Activated T-cell treated with anti-CD3 and anti-CD28 coated beads, Interleukin-2, amount 50 U/mL, for 48 hours (primary cell): ENCODE measurements at regions not wholly inside any gene's neighbourhood (a gene's known extent, or its start where the extent isn't known, plus 50 kb on each side); places are given as distances from the start of the nearest gene placed in this dataset.
"Not testable (repeated sequence)": the region's sequence is repeated elsewhere in the genome, so short reads cannot be mapped to it uniquely, and the experiment has no call there.

ENCODE experiments used
- DNase-seq, 2 experiments: peaks; one replicate each; pipeline ENCODE4 v3.0.0-alpha.2; 2020

DNA sequence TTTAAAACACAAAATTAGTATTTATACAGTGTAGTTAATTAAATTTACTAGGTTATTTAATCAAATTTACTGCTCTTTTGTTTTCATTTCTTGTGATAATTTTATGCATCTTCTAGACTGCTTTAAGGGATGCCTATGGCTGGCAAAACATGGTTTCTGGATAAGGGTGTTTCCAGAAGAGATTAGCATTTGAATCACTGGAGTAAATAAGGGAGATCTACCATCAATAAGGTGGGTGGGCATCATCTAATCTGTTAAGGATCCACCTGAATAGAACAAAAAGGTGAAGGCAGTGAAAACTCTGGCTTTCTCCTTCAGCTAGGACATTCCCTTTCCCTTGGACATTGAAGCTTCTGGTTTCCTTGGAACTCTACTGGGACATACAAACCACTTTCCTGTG is 146.2 kb upstream of the LAMA2 start:
- no peak for DNase-seq

DNA sequence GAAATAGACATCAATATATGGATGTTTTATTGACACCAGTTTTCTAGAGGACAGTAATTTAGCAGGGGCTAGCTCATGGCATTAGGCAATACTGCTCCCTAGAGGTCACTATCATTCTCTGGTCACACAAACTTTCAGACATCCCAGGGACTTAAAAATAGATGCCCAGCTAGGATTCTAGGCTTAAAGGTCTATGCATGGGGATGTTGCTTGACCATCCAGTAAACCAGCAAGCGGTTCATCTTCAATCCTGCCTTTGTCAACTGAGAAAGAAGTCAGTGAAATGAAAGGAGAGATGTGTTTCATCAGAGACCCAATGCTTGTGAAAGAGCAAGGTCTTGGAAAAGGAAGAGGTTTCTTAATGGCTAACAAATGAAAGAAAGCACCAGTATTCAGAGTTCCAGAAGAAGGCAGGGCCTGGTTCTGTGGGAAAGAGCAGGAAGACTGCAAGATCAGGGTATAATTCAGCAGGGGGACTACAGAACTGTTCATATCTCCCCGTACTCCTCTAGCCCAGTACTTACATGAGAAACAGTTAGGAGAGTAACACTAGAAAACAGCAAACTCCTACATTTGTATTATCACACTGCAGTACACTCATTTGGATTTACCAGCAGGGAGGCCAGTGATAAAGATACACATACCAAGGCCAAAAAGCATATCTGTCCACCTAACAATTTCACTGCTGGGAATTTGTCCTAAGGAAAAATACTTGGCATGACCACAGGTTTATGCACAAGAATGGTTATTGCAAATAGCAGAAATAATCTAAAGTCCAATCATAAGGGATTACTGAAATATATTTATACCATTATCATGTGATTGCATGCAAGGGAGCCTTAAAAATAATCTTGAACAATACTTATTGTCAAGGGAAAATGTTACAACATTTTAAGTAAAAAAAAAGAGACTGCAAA is 151.4 kb upstream of the LAMA2 start:
- DNase-seq = no peak

DNA sequence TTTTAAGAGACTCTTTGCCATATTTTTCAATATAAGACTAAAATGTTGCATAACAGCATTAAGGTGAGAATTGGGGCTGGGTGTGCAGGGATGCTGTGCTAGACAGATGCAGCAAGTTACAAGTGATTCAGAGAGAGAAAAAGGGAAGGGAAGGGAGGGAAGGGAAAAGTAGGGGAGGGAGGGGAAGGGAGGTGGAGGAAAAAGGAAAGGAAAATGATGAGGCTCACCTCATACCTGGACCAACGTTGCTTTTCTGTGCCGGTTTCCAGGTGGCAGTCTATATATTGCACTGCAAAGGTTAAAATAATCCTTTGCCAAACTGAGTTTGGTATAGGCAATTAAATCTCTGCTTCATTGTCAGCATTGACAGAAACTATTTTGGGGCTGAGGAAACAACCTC is 155.4 kb upstream of the LAMA2 start:
- no peak for DNase-seq

DNA sequence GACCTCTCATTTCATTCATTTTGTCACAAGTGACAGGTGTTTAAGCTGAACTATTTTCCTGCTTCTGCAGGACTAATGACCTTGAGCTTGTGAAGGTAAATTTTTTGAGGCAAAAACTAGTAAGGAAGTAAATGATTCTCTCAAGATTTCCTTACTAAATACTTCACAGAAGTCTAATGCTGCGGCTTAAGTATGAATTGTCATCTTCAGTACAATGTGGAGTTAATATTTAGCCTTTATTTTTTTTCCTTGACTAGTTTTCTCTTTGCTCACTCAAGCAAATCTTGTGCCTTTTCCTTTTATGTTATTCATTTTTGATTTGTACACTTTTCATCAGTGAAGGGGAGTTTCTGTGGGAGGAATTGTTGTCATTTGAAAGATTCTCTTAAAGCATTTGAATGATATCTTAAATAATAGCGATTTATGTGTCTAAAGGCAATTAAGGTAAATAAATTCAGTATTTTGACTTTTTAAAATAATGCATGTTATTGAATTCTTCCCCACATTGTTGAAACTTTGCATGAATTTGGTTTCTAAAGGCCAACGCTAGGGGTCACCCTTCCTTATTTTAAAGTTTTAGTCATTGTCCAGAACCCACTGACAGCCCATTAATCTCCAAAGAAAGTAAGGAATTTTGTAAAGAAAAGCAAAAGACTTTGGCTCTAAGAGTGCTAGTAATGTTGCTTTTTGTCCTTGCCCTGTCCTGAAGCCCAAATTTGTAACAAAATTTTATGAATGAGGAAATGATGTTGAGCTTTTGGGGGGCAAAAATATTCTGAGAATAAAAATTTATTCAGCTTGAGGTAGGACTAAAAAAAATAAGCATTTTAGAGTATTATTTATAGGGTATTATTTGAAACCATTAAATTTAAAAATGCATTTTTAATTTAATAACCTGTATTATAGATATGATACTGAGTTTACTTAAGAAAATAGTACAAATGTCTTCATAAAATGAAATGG is 157.4 kb upstream of the LAMA2 start:
- no peak for DNase-seq

DNA sequence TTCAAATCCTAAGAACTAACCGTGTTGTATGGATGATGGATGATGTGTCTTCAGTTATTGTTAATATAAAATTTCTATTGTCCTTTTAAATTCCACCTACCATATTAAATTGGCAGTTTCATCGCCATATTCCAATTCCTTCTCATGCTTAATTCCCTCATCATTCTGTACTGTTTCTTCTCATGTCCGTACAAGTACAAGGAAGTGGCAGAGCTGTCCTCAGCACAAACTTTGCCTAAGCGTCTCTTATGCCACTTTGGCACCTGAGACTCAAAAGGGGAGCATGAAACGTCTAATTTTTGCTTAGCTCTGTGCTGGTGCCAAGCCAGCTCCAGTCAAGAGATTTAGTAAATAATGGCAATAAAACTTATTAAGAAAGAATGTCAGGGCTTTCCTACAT is 158.2 kb upstream of the LAMA2 start:
- no peak for DNase-seq

DNA sequence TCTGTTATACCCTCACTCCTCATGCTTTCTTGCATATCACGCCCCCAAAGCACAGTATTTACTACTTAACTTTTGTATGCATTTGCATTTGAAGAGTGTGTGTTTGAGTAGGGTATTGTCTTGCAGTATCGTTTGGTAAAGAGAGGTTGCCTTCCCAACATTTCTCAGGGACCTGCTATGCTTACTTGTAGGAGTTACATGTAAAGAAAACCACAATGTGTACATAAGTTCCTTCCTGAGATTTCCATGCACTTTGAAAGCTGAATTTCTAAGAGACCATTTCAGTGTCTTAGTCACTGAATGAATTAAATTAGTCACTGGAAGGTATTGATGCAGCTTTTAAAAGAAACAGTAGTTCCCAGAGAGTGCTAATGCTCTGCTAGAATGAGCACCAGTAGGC is 159.3 kb upstream of the LAMA2 start:
- DNase-seq = no peak

DNA sequence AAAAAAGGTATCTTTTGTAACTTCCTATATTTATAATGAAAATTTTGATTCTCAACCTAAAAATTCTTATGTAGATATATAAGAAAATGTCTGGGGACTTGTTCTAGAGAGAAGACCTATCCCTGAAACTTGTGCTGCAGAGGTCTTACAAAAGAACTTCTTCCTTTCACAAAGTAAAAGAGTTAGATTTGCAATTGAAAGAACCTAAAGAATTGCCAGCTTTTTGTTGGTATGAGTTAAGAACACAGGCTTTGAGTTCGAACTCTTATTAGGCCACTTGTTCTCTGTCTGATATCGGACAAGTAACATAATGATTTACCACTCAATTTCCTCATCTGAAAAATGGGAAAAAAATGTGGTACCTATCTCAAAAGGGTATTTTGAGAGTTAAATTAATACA is 162.0 kb upstream of the LAMA2 start:
- no peak for DNase-seq

DNA sequence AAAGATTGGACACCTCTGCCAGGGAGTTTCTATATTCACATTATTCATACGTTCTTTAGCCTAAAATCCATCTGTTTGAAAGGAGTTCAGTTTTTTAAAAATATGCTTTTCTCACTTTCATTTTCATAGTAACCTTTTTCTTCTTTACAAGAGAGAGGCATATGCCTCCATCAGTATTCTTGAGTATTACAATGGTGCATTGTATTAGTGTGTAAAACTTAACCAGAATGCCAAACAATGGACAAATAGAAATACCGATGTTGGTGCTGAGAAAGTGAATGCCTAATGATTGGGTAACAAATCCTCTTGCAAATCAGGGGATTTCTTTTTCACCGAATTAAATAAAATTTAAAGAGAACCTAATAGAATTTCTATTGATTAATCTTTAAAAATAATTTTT is 163.2 kb upstream of the LAMA2 start:
- DNase-seq = no peak

DNA sequence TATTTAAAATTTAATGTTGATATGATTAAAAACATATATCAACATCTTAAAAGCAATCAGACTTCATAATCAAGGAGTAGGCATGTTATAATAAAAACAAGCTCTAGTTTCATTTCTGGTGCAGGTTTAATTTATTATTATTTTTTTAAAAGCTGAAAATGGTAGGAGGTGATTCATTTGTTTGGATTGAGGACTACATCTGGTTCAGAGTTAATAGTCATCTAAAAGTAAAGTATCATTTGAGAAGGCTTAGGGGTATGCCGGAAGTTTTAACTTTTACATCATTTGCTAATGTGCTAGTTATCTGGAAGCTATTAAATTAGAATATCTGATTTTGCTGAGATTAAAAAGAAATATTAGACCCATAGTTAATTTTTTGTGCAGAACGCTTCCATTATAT is 169.5 kb upstream of the LAMA2 start:
- DNase-seq = no peak

DNA sequence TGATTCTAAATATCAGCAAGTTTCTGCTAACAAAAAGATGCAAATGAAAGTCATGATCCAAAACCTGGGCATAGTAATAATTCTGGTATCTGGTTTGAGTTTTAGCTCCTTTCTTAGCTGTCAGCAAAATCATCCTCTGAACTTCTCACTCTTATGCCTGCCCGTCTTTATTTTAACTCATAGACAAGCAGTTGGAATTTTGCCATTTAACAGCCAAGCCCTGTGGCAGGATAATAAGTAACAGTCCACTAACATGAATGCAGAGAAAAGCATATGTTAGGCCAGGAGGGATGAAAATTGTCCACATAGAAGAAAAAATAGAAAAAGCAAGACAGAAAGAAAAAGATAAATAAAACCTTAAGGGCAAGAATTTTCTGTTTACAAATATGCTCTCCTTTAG is 170.0 kb upstream of the LAMA2 start:
- no peak for DNase-seq

DNA sequence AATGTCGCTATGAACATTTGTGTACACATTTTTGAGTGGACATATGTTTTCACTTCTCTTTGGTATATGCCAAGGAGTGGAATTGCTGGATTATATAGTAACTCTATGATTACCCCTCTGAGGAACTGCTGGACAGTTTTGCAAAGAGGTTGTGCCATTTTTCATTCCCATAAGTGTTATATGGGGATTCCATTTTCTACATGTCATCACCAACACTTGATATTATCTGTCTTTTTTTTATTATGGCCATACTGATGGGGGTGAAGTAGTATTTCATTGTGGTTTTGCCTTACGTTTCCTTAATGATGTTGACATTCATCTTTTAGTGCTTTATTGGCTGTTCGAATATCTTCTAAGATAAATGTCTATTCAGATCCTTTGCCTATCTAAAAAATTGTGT is 171.8 kb upstream of the LAMA2 start:
- no peak for DNase-seq

DNA sequence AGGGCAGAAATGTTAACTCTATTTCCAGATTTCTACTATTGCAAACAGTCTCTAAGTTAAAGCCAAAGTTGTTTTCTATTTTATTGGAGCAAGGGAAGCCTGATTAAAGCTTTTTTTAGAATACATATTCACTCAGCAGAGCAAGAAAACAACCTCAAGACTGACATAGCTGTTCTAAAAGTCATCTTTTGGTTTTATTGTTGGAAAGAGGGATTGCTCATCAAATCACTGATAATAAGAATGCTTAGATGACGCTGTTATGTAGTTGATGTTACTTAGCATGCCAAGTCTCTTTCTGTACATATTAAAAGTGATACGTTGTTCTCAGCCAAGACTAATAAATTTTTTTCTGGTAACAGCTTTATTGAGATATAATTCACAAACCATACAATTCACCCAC is 172.6 kb upstream of the LAMA2 start:
- no peak for DNase-seq

DNA sequence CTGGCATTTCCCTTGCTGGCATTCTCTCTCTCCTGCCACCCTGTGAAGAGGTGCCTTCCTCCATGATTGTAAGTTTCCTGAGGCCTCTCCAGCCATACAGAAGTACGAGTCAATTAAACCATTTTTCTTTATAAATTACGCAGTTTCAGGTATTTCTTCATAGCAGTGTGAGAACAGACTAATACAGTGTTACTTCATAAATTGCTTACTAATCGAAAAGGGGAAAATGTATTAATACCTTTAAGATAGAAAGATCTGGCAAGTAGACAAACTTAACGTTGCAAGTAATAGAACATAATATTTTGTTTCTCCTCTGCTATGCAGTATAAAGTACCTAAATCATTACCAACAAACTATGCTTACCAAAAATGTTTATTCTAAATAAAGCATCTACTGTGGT is 178.3 kb upstream of the LAMA2 start:
- DNase-seq = no peak

DNA sequence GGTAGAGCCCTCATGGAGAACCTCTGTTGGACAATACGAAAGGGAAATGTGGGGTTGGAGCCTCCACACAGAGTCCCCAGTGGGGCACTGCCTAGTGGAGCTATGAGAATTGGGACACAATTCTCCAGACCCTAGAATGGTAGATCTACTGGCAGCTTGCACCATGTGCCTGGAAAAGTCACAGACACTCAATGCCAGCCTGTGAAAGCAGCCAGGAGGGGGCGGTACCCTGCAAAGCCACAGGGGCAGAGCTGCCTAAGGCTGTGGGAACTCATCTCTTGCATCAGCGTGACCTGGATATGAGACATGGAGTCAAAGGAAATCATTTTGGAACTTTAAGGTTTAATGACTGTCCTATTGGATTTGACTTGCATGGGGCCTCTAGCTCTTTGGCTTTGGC is 179.1 kb upstream of the LAMA2 start:
- not testable (repeated sequence) for DNase-seq

DNA sequence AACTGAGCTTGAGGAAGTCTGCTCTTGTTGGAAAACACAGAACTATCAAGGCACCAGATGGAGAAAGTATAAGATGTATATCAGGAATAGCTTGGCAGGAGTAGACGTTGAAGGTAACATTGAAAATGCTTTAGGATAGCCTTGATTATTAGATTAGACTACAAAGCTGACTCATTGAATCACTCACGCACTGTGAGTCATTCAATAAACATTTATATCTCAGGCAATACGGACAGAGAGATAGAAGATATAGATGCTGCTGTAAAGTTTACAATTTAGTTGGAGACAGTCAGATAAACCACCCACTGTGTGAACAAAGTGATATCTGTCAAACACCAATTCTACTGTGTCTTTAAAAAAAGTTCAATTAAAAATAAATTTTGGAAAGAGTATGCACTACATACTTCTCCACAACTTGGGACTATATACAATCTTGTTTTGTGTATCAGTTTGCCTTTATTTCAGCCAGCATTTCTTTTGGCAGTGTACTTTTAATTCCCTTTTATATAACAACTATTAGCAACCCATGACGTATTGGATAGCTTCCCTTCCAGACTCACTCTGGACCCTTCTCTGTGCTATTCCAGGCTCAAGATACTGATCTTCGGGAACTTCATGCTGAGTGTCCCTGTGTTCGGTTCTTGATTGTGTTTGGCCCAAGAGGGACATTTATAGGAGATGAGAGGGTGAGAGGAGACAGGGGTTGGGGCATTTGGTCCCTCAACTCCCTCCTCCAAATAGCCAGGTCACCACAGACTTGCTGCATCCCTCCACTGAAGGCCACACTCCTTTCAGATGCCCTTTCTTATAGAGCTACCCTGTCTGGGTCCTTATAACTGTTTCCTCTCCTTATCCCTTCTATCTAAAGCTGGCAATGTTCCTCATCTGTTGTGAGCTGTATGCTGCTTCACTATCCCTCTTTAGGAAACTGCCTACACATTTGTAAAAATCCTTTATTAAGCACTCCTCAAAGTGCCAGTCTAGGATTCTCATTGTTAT is 176.6 kb upstream of the PTPRK start:
- DNase-seq = no peak

DNA sequence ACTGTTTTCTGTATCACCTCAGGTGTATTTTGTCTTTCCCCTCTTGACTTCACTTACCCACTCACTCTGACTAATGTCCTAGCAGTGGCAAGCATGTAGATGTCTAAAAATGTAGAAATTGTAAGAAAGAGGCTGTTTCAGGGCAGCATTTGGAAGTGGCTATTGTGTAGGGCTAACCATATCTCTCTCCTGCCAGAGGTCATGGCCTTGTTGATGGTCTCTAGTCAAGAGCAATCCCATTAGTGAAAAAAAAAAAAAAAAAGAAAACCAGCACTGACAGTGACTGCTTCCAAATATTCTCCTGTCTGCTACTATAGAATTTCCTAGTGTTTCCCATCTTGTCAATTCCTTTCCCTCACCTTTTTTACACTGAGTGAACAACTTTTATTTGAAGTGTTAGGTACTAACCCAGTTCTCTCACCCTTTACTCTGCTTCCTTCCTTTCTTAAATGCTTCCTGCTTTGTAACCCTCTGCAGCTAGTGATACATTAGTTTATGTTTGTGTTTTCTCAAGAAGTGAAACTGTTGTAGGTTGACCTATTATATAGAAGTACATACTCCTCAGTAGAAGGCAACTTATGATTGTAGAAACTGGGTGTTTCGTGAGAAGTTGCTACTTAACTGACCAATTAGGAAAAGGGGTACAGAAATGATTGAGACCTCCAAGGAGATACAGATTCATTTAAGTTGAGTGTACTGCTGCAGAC is 174.1 kb upstream of the PTPRK start:
- DNase-seq = no peak

DNA sequence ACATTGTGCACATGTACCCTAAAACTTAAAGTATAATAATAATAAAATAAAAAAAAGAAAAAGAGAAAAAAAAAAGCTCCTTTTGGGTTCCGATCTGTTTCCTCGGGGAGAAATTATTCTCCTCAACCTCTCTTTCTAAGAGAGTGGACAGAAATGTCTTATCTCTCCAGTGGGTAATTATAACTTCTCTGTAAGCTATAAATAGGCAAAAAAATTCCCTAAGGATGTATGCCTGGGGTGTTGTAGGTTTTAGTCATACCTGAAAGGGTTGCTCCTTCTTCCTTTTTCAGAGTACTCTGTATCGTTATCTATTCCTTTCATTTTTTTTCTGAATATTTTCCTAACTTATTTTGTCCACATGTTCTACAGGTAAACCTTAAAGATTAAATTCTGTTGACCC is 169.7 kb upstream of the PTPRK start:
- DNase-seq = no peak

DNA sequence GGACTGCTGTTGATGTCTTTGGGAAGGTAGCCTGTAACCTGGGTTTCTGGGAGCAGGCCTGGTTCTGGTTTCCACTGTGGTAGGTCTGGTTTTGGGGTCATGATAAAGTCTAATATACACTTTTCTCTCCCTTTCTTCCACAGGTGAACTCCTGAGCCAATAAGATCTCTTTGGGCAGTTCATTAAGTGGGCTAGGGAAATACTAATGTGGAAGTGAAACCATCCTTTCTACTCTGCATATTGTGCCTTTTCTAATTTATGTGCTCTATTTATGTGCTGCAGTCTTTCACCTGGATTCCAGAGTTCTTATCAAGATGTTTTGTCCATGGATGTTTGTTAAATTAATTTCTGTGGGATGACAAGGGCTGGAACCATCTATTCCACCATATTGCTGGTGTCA is 165.7 kb upstream of the PTPRK start:
- DNase-seq = no peak

DNA sequence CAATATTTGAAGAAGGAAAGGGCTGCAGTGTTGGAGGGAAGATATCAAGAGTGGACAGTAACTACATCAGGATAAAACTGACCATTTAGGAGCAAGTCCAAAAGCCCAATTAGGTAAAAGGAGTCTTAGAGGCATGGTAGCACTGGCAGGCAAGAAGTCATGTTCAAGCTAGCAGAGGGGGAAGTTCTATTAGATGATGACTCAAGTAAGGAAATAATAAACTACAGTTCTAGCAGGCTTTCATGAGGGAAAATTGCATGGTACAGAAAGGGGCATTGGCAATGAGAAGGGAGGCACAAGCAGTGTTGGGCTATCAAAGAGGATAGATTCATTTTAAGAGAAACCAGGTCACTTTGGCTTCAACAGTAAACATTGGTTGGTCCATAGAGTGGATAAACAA is 156.1 kb upstream of the PTPRK start:
- no peak for DNase-seq

DNA sequence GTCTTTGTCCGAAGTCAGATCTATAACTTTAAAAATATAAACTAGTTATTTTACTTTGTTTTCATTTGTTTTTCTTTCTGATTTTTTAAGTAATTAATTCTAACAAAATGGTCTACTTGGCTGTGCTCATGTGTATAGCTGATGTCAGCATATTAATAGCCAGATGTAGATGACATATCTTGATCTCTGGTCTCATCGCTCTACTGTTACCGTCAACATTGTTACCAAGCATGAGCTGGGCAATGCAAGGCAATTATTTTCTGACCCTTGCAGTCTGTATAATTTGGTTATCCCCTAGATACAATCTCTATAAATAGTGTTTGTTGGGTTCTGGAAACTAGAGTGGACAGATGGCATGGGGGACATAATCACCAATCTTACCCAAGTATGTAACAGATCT is 151.6 kb upstream of the PTPRK start:
- DNase-seq = no peak

DNA sequence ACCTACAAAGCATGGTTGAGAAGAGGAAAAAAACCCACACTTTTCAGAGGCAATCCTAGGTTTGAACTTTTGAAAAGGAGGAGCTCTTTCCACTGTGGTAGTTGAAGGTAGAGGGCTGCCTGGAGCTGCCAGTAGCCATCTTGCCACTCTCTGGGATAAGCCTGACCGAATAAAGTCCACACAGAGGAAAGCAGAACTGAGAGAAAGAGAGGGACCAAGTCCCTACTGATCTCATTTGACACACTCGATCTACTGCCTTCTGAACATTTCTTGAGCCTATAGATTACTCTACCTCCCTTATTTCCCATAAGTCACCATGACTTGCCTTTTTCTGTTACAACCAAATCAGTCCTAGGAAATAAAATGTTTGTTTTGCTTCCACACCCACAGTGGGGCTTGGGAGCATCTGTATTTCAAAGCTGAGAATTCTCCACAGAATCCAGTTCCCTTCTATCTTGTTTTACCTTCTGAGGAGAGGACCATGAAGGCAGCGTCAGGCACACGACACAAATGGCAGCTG is 147.0 kb upstream of the PTPRK start:
- DNase-seq = no peak

DNA sequence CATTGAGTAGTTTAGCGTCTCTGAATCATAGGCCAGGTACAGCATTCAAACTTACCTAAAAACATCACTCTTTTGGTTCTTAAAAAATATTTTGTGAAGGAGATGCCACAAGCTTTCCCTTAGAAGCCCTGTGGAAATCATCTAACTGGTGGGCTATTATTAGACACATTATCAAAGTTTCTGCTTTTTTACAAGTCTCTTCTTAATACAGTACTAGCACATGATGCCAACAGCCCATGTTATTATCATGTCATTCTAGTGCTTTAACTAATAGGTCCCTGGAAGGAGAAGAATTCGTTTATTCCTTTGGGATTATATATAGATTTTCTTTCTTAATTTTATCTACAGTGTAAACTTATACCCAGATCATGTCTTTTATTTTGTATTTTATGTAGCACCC is 146.0 kb upstream of the PTPRK start:
- no peak for DNase-seq
